ENCODE measurements at regions not wholly inside any gene's neighbourhood (a gene's known extent, or its start where the extent isn't known, plus 50 kb on each side); places are given as distances from the start of the nearest gene placed in this dataset.

GRCh38 chr10:121158988-121159579, 307.9 kb downstream of the WDR11 start:
- no peak overlapping the region for H3K4me3 ChIP-seq (ENCODE audit: low read depth, low read length)
- DNase-seq (ENCODE audit: low read depth) = no peak
- TF ChIP-seq CTCF (IDR thresholded peaks at IDR 0.05; ENCODE audit: insufficient read depth, low read depth, low read length) = no peak

DNA sequence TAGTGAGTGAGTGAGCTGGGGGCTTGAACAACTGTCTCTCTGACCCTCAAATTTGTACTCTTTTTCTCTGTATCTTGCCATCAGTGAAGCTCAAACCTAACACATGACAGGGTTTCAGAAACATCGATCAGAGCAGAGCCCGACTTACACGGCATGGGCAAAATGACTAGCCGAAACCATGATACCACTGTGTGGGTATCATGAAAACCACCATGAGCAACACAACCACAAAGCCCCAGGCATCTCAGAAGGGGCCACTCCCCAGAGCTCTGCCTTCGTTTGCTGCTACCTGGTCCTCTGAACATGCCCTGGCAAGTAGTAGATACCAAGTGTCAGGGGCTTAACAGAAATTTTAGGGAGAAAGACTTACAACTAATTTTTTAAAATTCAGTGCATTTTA, 308.5 kb downstream of the WDR11 start:
- DNase-seq (ENCODE audit: low read depth) = no peak
- no peak overlapping the region for H3K4me3 ChIP-seq (ENCODE audit: low read depth, low read length)
- TF ChIP-seq CTCF (IDR thresholded peaks at IDR 0.05; ENCODE audit: insufficient read depth, low read depth, low read length) = no peak

GRCh38 chr10:121165276-121165675, 314.1 kb downstream of the WDR11 start:
- TF ChIP-seq CTCF (IDR thresholded peaks at IDR 0.05; ENCODE audit: insufficient read depth, low read depth, low read length) = no peak
- no peak overlapping the region for H3K4me3 ChIP-seq (ENCODE audit: low read depth, low read length)
- no peak for DNase-seq (ENCODE audit: low read depth)

DNA sequence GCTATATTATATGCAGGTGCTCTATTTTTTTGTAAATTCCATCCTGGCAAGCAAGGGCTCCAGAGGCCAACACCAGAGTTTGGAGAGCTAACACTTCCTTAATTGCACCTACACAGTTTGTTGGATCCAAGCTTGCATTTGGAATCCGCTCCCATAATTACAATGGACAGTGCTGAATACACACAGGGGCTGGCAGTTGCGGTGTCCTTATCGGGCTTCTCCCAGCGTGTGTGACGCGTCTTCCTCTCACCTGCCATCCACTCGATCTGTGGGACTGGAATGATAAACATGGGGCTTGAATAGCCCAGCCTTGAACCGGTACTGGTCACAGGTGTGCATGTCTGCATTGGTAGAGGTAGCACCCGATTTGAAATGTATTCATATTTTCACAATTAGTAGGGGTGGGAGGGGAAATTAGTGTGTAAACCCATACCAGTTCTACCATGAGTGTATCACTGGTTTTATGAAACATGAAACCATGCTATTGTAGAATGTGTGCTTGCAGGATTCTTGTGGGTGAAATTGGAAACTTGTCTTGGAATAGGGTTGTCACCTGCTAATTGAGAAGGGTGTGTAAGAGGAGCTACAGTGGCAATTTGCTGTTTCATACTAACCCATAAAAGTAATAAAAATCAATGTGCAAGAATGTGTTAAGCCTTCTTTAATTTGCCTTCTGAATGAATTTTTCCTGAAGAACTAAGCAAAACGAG, 316.5 kb downstream of the WDR11 start:
- TF ChIP-seq CTCF (IDR thresholded peaks at IDR 0.05; ENCODE audit: insufficient read depth, low read depth, low read length) = no peak
- H3K4me3 ChIP-seq (ENCODE audit: low read depth, low read length) = no peak overlapping the region
- DNase-seq (ENCODE audit: low read depth) = no peak

- no peak for TF ChIP-seq CTCF (IDR thresholded peaks at IDR 0.05; ENCODE audit: insufficient read depth, low read depth, low read length)
- no peak overlapping the region for H3K4me3 ChIP-seq (ENCODE audit: low read depth, low read length)
- no peak for DNase-seq (ENCODE audit: low read depth)
Measured at GRCh38 chr10:121168545-121169216, 317.5 kb downstream of the WDR11 start.

- DNase-seq (ENCODE audit: low read depth) = no peak
- TF ChIP-seq CTCF (IDR thresholded peaks at IDR 0.05; ENCODE audit: insufficient read depth, low read depth, low read length) = no peak
- H3K4me3 ChIP-seq (ENCODE audit: low read depth, low read length) = no peak overlapping the region
Measured at GRCh38 chr10:121169406-121169805, 318.2 kb downstream of the WDR11 start.
